22Rv1 (cell line): ENCODE measurements at regions not wholly inside any gene's neighbourhood (a gene's known extent, or its start where the extent isn't known, plus 50 kb on each side); places are given as distances from the start of the nearest gene placed in this dataset.

ENCODE experiments used
- ZFX ChIP-seq: fragments of 450-650 bp; IDR thresholded peaks from 2 replicates; pipeline ENCODE4 v1.6.1; 2017; ENCODE audit warnings: antibody characterized with exemption, borderline replicate concordance
- TF ChIP-seq, protein P1 (sequence below): fragments of 450-650 bp; IDR thresholded peaks from 2 replicates; pipeline ENCODE4 v1.5.1; 2017; ENCODE audit warnings: mild to moderate bottlenecking

DNA sequence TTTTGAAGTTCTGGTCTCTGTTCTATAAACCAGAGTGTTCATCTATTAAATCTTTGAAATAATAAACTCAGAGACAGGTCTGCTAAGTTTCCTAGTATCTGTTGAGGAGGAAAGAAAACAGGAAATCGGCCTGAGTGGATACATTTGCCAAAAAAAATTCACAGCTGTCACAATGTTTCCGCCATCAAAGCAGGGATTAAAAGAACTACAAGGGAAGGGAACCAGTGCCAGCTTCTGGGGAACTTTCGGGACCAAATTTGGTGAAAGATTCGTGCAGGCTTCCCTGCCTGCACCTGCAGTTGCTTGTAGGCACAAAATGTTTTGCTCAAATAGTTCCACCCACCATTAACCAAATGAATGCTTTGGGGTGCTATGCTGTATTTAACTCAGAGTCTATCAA lies 267.5 kb downstream of the MSX2 start:
- TF ChIP-seq, protein P1, sequence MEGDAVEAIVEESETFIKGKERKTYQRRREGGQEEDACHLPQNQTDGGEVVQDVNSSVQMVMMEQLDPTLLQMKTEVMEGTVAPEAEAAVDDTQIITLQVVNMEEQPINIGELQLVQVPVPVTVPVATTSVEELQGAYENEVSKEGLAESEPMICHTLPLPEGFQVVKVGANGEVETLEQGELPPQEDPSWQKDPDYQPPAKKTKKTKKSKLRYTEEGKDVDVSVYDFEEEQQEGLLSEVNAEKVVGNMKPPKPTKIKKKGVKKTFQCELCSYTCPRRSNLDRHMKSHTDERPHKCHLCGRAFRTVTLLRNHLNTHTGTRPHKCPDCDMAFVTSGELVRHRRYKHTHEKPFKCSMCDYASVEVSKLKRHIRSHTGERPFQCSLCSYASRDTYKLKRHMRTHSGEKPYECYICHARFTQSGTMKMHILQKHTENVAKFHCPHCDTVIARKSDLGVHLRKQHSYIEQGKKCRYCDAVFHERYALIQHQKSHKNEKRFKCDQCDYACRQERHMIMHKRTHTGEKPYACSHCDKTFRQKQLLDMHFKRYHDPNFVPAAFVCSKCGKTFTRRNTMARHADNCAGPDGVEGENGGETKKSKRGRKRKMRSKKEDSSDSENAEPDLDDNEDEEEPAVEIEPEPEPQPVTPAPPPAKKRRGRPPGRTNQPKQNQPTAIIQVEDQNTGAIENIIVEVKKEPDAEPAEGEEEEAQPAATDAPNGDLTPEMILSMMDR = no peak
- TF ChIP-seq ZFX = no peak
